HL-60 (cell line): ENCODE measurements at regions not wholly inside any gene's neighbourhood (a gene's known extent, or its start where the extent isn't known, plus 50 kb on each side); places are given as distances from the start of the nearest gene placed in this dataset.

Source experiments
- GABPA ChIP-seq: IDR thresholded peaks from 2 replicates; pipeline ENCODE4 v1.6.1; 2012; ENCODE audit warnings: low read depth
- POLR2AphosphoS5 ChIP-seq: IDR thresholded peaks from 2 replicates; pipeline ENCODE4 v1.6.1; 2012; ENCODE audit warnings: low read depth
- SPI1 ChIP-seq: IDR thresholded peaks from 2 replicates; pipeline ENCODE4 v1.6.1; 2012; ENCODE audit warnings: low read depth, mild to moderate bottlenecking, borderline replicate concordance
- TF ChIP-seq, protein P1 (sequence below): IDR thresholded peaks from one replicate; pipeline ENCODE4 v1.5.1; 2011; ENCODE audit warnings: low read length, control low read depth, inconsistent platforms; ENCODE audit not compliant: insufficient read depth
- TF ChIP-seq, protein P2 (sequence below): IDR thresholded peaks from 2 replicates; pipeline ENCODE4 v1.6.1; 2012; ENCODE audit warnings: low read depth; ENCODE audit not compliant: insufficient replicate concordance

DNA sequence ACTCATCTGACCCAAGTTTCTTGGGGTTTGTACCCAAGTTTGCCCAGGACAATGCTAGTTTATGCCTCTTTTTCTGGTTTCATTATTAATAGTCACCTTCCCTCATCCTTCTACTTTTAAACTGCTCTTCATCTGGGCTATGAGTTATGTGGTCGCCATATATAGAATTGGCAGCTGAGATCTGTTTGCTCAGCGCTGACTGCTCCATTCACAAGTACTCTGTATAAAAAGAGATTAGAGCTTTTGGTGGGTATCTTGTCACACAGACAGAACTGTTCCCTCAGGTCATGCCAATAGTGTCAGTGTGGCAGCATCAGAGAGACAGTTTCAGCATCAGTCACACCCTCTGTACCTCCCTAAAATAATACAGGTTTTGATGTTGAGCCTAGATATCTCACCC is 326.0 kb downstream of the RAB38 start:
- TF ChIP-seq, protein P1, sequence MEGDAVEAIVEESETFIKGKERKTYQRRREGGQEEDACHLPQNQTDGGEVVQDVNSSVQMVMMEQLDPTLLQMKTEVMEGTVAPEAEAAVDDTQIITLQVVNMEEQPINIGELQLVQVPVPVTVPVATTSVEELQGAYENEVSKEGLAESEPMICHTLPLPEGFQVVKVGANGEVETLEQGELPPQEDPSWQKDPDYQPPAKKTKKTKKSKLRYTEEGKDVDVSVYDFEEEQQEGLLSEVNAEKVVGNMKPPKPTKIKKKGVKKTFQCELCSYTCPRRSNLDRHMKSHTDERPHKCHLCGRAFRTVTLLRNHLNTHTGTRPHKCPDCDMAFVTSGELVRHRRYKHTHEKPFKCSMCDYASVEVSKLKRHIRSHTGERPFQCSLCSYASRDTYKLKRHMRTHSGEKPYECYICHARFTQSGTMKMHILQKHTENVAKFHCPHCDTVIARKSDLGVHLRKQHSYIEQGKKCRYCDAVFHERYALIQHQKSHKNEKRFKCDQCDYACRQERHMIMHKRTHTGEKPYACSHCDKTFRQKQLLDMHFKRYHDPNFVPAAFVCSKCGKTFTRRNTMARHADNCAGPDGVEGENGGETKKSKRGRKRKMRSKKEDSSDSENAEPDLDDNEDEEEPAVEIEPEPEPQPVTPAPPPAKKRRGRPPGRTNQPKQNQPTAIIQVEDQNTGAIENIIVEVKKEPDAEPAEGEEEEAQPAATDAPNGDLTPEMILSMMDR = no peak
- TF ChIP-seq POLR2AphosphoS5 (no peak), GABPA (no peak), SPI1 (no peak)
- TF ChIP-seq, protein P2, sequence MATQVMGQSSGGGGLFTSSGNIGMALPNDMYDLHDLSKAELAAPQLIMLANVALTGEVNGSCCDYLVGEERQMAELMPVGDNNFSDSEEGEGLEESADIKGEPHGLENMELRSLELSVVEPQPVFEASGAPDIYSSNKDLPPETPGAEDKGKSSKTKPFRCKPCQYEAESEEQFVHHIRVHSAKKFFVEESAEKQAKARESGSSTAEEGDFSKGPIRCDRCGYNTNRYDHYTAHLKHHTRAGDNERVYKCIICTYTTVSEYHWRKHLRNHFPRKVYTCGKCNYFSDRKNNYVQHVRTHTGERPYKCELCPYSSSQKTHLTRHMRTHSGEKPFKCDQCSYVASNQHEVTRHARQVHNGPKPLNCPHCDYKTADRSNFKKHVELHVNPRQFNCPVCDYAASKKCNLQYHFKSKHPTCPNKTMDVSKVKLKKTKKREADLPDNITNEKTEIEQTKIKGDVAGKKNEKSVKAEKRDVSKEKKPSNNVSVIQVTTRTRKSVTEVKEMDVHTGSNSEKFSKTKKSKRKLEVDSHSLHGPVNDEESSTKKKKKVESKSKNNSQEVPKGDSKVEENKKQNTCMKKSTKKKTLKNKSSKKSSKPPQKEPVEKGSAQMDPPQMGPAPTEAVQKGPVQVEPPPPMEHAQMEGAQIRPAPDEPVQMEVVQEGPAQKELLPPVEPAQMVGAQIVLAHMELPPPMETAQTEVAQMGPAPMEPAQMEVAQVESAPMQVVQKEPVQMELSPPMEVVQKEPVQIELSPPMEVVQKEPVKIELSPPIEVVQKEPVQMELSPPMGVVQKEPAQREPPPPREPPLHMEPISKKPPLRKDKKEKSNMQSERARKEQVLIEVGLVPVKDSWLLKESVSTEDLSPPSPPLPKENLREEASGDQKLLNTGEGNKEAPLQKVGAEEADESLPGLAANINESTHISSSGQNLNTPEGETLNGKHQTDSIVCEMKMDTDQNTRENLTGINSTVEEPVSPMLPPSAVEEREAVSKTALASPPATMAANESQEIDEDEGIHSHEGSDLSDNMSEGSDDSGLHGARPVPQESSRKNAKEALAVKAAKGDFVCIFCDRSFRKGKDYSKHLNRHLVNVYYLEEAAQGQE = no peak
